ENCODE measurements at regions not wholly inside any gene's neighbourhood (a gene's known extent, or its start where the extent isn't known, plus 50 kb on each side); places are given as distances from the start of the nearest gene placed in this dataset.
A peak's percentile ranks its signal among the peaks of the same experiment; 100 is the strongest.

DNA sequence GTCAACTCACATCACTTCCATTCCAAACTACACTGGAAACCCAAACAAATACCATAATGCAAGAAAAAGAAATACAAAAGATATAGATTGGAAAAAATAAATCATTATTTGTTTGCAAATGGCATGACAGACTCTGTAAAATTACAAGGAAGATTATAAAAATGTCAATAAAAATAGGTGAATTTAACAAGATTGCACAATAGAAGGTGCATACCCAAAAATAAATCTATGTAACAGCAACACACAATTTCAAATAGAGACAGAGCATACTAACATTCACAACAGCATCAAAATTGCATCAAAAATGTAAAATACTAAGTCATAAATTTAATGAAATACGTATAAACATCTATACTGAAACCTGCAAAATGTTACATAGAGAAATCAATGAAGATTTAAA, 1140.0 kb upstream of the GJE1 start:
- Mint-ChIP-seq H3K36me3 (ENCODE audit: low read depth) (no peaks in the 10 kb centered on the region), H3K27me3 (ENCODE audit: low read depth) (peaks cover 4% of the 10 kb centered on the region), H3K4me3 (no peak overlapping the region), H3K27ac (no peak overlapping the region), H3K4me1 (peaks cover 7% of the 10 kb centered on the region), H3K9me3 (peaks cover 5% of the 10 kb centered on the region)
- TF ChIP-seq, protein P1, sequence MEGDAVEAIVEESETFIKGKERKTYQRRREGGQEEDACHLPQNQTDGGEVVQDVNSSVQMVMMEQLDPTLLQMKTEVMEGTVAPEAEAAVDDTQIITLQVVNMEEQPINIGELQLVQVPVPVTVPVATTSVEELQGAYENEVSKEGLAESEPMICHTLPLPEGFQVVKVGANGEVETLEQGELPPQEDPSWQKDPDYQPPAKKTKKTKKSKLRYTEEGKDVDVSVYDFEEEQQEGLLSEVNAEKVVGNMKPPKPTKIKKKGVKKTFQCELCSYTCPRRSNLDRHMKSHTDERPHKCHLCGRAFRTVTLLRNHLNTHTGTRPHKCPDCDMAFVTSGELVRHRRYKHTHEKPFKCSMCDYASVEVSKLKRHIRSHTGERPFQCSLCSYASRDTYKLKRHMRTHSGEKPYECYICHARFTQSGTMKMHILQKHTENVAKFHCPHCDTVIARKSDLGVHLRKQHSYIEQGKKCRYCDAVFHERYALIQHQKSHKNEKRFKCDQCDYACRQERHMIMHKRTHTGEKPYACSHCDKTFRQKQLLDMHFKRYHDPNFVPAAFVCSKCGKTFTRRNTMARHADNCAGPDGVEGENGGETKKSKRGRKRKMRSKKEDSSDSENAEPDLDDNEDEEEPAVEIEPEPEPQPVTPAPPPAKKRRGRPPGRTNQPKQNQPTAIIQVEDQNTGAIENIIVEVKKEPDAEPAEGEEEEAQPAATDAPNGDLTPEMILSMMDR (IDR thresholded peaks at IDR 0.05; ENCODE audit: unreplicated experiment in 3 of 3), result no peak

DNA sequence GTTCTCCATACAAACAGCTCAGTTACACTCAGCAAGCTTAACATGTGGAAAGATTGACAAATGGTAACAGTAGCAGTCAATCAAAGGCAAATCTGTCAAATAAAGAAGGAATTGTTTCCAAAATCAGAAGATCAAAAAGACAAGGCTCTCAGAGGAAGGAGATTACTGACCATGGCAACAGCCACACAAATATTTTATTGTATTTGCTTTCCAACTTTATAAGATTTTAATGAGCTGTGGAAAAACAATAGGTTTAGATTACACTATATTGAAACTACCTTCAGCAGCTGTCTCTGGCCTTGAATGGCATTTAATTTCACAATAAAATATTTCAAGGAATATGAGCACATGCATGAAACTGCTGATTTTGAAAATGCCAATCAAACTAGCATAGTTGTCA, 1143.9 kb upstream of the GJE1 start:
- Mint-ChIP-seq H3K9me3 (peaks cover 5% of the 10 kb centered on the region), H3K27me3 (ENCODE audit: low read depth) (peaks cover 4% of the 10 kb centered on the region), H3K36me3 (ENCODE audit: low read depth) (no peaks in the 10 kb centered on the region), H3K27ac (no peak overlapping the region), H3K4me1 (peaks cover 17% of the 10 kb centered on the region), H3K4me3 (no peak overlapping the region)
- TF ChIP-seq, protein P1 (IDR thresholded peaks at IDR 0.05; ENCODE audit: unreplicated experiment in 3 of 3), result no peak

DNA sequence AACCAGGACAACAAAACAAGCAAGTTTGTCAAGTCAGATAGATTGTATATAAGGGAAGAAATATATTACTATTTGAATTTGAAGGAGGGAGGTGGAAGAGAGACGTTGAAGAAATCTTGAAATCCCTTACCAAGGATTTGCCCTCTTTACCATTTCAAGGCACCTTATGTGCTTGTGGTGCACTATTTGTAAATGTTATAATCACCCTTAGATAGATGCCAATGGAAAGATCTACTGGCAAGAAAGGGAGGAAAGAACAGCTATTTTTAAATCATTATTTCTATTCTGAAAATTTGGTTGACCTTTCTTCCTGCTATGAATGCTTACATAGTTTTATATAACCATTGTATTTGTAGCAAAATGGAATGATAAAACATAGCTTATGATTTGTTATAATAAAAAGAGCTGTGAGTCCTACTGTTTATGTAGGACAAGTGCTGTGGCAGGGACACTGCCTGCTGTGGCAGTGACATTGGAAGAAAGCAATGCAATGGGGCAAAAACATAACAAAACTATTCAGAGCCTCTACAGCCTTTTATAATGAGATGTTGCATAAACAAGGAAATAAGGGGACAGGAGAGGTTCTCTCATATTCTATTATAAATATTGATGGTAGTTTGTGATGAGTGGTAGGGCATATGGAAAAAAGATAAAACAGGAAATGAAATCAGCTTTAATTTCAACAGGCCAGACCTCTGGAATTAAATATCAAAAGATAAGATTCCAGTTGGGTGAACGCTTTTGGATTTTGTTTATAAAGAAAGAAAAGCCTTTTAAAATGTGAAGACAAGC, 1145.2 kb upstream of the GJE1 start:
- H3K27me3 Mint-ChIP-seq (ENCODE audit: low read depth), result peaks cover 4% of the 10 kb centered on the region
- peaks cover 4% of the 10 kb centered on the region for H3K9me3 Mint-ChIP-seq
- H3K4me3 Mint-ChIP-seq, result no peak overlapping the region
- TF ChIP-seq, protein P1 (IDR thresholded peaks at IDR 0.05; ENCODE audit: unreplicated experiment in 3 of 3), result no peak
- H3K27ac Mint-ChIP-seq, result no peak overlapping the region
- H3K36me3 Mint-ChIP-seq (ENCODE audit: low read depth), result no peaks in the 10 kb centered on the region
- peaks cover 17% of the 10 kb centered on the region for H3K4me1 Mint-ChIP-seq

DNA sequence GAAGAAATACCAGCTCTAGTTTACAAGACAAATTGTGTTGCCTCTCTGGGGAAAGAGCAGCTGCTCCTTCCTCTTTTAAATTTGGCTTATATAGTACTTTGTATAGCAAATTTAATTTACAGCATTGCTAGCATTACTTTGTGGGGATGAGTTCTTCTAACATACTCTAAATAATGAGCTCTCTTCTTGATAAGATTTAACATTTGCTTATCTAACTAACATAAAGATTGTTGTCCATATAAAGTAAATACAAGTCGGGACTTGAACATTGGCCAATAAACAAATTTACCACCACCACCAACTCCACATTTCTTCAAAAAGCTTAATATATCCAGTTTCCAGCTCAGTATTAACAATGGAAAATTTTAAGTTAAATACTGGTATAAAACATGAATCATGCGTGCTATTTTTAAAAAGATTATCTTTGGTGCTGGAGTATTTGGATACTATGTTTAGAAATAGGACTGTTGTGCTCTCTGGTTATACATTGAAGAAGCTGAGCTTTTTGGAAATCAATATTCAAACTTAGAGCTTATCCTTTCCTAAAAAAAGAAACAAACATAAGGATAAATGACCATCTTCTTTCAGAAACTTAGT, 1146.9 kb upstream of the GJE1 start:
- Mint-ChIP-seq H3K4me3 (no peak overlapping the region), H3K9me3 (no peaks in the 10 kb centered on the region), H3K27me3 (ENCODE audit: low read depth) (peaks cover 4% of the 10 kb centered on the region), H3K27ac (peak overlapping the region in 1 of 3 experiments; percentile 18), H3K36me3 (ENCODE audit: low read depth) (no peaks in the 10 kb centered on the region), H3K4me1 (peaks cover 17% of the 10 kb centered on the region)
- TF ChIP-seq, protein P1 (IDR thresholded peaks at IDR 0.05; ENCODE audit: unreplicated experiment in 3 of 3), result no peak

DNA sequence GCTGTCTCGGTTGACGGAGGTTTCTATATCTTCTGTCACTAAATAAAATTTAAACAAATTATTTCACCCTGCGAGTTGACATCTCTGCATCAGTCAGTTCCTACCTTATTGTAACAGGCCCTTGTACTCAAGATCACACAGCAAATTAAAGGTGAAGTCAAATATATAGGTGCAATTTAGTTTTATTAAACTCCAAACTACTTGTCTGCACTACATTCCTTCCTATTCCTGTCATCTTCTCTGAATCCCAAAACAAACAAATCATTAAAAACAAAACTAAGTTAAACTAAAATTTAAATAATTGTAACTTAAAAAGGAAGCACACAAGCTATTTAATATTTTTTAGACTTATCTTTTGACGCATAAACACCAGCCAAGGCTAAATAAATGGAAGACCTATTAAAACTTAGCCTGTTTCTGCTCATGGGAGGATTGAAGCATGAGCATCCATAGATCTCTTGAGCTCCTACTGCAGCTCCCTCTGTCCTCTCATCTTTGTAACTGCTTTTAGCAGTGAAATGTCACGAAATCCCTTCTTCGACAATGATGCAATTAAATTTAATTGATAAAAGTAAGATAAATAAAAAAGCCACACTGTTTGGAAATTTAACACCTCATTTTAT, 1152.3 kb upstream of the GJE1 start:
- no peak overlapping the region for H3K27ac Mint-ChIP-seq
- no peaks in the 10 kb centered on the region for H3K36me3 Mint-ChIP-seq (ENCODE audit: low read depth)
- TF ChIP-seq, protein P1 (IDR thresholded peaks at IDR 0.05; ENCODE audit: unreplicated experiment in 3 of 3), result no peak
- no peaks in the 10 kb centered on the region for H3K27me3 Mint-ChIP-seq (ENCODE audit: low read depth)
- H3K9me3 Mint-ChIP-seq, result no peaks in the 10 kb centered on the region
- H3K4me3 Mint-ChIP-seq, result no peak overlapping the region
- H3K4me1 Mint-ChIP-seq, result peaks cover 3% of the 10 kb centered on the region

Measured in nephron (organoid).